GM20000 (cell line): ENCODE measurements at regions not wholly inside any gene's neighbourhood (a gene's known extent, or its start where the extent isn't known, plus 50 kb on each side); places are given as distances from the start of the nearest gene placed in this dataset.

ENCODE experiments used
- DNase-seq: peaks from one replicate; pipeline ENCODE4 v3.0.0; 2012; ENCODE audit warnings: low spot score
- TF ChIP-seq, protein P1 (sequence below): IDR thresholded peaks from 2 replicates; pipeline ENCODE4 v1.5.1; 2012; ENCODE audit warnings: mild to moderate bottlenecking, control low read depth; ENCODE audit errors: extremely low read depth, missing control alignments

GRCh38 chr9:29325894-29326293 lies 1752.6 kb upstream of the C9orf72 start:
- TF ChIP-seq, protein P1, sequence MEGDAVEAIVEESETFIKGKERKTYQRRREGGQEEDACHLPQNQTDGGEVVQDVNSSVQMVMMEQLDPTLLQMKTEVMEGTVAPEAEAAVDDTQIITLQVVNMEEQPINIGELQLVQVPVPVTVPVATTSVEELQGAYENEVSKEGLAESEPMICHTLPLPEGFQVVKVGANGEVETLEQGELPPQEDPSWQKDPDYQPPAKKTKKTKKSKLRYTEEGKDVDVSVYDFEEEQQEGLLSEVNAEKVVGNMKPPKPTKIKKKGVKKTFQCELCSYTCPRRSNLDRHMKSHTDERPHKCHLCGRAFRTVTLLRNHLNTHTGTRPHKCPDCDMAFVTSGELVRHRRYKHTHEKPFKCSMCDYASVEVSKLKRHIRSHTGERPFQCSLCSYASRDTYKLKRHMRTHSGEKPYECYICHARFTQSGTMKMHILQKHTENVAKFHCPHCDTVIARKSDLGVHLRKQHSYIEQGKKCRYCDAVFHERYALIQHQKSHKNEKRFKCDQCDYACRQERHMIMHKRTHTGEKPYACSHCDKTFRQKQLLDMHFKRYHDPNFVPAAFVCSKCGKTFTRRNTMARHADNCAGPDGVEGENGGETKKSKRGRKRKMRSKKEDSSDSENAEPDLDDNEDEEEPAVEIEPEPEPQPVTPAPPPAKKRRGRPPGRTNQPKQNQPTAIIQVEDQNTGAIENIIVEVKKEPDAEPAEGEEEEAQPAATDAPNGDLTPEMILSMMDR = no peak
- no peak for DNase-seq

DNA sequence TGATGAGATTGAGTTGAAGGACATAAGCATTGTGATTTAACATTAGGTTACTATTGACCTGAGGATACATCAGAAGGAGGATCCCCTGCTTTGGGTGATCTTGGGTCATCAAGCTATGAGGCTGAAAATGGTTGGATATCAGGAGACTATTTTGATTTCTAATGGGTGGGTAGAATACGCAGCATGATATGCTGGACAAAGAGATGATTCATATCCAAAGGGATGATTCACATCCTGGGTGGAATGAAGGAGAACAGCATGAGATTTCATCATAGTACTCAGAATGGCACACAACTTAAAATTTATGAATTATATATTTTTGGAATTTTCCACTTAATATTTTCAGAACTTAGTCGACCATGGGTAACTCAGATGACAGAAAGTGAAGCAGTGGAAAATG lies 1759.5 kb upstream of the C9orf72 start:
- DNase-seq = no peak
- TF ChIP-seq, protein P1 = no peak

DNA sequence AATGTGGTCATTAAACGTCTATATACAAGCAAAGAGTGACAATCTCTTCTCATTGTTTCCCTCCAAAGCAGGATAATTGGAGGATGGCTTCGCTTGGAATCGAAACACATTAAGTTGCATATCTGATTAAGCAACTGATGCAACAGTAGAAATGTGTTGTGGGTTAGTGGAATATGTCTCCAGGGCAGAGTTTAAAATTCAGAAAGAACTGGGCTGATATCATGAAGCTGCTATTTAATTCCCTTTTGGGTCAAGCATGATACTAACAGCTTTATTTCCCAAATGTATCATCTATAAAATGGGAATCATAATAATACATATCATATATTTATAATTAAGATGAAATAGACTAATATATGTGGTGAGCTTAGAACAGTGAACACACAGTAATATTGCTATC lies 1763.0 kb upstream of the C9orf72 start:
- DNase-seq = no peak
- TF ChIP-seq, protein P1 = no peak

GRCh38 chr9:29339387-29339786 lies 1766.1 kb upstream of the C9orf72 start:
- DNase-seq = no peak

DNA sequence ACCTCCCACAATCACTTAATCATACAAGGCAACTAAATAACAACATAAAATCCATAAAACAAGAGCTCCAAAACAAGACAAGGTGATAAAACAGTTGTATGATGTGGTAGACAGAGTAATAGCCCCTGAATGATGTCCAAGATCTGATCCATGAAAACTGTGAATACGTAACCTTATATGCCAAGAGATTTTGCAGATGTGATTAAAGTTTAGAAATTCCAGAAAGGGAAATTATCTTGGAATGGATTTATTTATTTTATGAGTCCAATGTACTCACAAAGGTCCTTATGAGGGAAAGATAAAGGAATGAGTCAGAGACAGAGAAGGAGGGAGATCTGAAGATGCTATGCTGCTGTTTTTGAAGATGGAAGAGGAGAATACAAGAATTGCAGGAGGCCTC lies 1775.7 kb upstream of the C9orf72 start:
- no peak for DNase-seq
- TF ChIP-seq, protein P1 = no peak

More at GRCh38 chr9:29339387-29339786, 1766.1 kb upstream of the C9orf72 start:
- TF ChIP-seq, protein P1 = no peak

GRCh38 chr9:29389421-29389820 lies 1816.1 kb upstream of the C9orf72 start:
- TF ChIP-seq, protein P1 = no peak
- no peak for DNase-seq

GRCh38 chr9:29390859-29391258 lies 1817.6 kb upstream of the C9orf72 start:
- no peak for DNase-seq

More at GRCh38 chr9:29390859-29391258, 1817.6 kb upstream of the C9orf72 start:
- TF ChIP-seq, protein P1 = no peak
